MG63 (cell line): ENCODE measurements at regions not wholly inside any gene's neighbourhood (a gene's known extent, or its start where the extent isn't known, plus 50 kb on each side); places are given as distances from the start of the nearest gene placed in this dataset.

Experiments
- DNase-seq: peaks from one replicate; pipeline ENCODE4 v3.0.0-alpha.2; 2020
- H3K27me3 ChIP-seq: fragments of 250-450 bp; sonication (Bioruptor Pico); 2 replicates; pipeline ENCODE4 v1.5.1; 2020; ENCODE audit warnings: mild to moderate bottlenecking, moderate library complexity
- H3K36me3 ChIP-seq: fragments of 250-450 bp; sonication (Bioruptor Pico); 2 replicates; pipeline ENCODE4 v1.5.1; 2020; ENCODE audit warnings: mild to moderate bottlenecking, moderate library complexity
- H3K4me3 ChIP-seq: fragments of 250-450 bp; sonication (Bioruptor Pico); 2 replicates; pipeline ENCODE4 v1.5.1; 2020; ENCODE audit warnings: mild to moderate bottlenecking, moderate library complexity
- H3K9me3 ChIP-seq: fragments of 250-450 bp; sonication (Bioruptor Pico); 2 replicates; pipeline ENCODE4 v1.5.1; 2020; ENCODE audit warnings: mild to moderate bottlenecking, moderate library complexity

DNA sequence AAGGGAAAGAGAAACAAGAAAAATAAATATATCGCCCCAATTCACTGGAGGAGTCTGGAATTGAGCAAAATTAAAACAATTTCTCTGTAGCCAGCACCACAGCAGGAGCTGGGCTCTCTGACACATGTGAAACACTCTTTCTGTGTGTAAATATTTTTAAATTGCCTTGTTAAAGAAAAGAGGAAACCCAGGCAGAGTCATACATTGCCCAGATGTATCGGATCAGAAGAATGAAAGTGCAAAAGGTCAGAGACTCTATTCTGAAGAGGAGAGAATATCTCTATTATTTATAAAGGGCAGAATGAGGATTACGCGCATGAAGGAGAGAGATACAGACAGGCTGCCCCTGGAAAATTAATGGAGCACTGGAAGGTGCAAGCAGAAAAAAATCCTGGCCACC is 127.0 kb upstream of the MAN1A1 start:
- no peak for DNase-seq
- no peaks in the 10 kb centered on the region for H3K36me3 ChIP-seq
- no peak overlapping the region for H3K4me3 ChIP-seq
- no peaks in the 10 kb centered on the region for H3K27me3 ChIP-seq
- no peaks in the 10 kb centered on the region for H3K9me3 ChIP-seq

GRCh38 chr6:119476024-119476423 is 126.5 kb upstream of the MAN1A1 start:
- no peak for DNase-seq
- Histone ChIP-seq H3K27me3 (no peaks in the 10 kb centered on the region), H3K36me3 (no peaks in the 10 kb centered on the region), H3K9me3 (no peaks in the 10 kb centered on the region), H3K4me3 (no peak overlapping the region)

GRCh38 chr6:119470893-119471542 is 121.5 kb upstream of the MAN1A1 start:
- no peak for DNase-seq
- no peak overlapping the region for H3K4me3 ChIP-seq
- no peaks in the 10 kb centered on the region for H3K27me3 ChIP-seq
- no peaks in the 10 kb centered on the region for H3K36me3 ChIP-seq
- H3K9me3 ChIP-seq: no peaks in the 10 kb centered on the region

DNA sequence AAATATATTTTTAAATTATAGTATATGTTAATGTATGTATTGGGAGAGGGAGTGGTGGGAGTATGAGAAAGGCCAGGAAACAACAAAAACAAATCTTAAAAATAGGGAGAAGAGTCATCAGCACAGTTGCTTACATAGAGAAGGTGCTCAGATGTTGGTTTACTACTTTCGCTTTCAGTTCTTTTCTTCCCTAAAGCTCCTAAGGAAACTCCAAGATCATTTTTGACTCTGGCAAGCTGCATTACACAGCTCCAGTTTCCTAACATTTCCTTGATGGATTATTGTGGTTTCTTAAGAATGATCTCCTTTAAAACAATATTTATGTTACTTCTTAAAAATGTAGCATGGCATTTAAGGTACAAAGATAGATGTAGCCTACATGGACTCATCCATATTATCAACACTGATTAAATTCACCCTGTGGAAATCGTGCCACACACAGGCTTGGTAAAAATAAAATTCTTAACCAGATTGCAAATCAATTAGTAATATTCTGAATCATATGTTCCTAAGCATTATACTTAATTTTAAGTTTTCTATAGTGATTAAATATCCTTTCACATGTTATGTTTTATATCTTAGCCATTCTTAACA is 118.0 kb upstream of the MAN1A1 start:
- Histone ChIP-seq H3K9me3 (no peaks in the 10 kb centered on the region), H3K27me3 (no peaks in the 10 kb centered on the region), H3K36me3 (no peaks in the 10 kb centered on the region), H3K4me3 (peak overlapping the region; percentile 21; the same call in 1 of the 2 replicates)
- DNase-seq: no peak

GRCh38 chr6:119466226-119466625 is 116.7 kb upstream of the MAN1A1 start:
- Histone ChIP-seq H3K27me3 (no peaks in the 10 kb centered on the region), H3K36me3 (no peaks in the 10 kb centered on the region)
- no peak for DNase-seq

GRCh38 chr6:119463081-119463626 is 113.6 kb upstream of the MAN1A1 start:
- no peaks in the 10 kb centered on the region for H3K27me3 ChIP-seq
- no peak for DNase-seq
- H3K36me3 ChIP-seq: no peaks in the 10 kb centered on the region
- H3K4me3 ChIP-seq: no peak overlapping the region
- no peaks in the 10 kb centered on the region for H3K9me3 ChIP-seq

More at GRCh38 chr6:119466226-119466625, 116.7 kb upstream of the MAN1A1 start:
- Histone ChIP-seq H3K9me3 (no peaks in the 10 kb centered on the region), H3K4me3 (no peak overlapping the region)

- DNase-seq: no peak
- Histone ChIP-seq H3K36me3 (no peaks in the 10 kb centered on the region), H3K9me3 (no peaks in the 10 kb centered on the region), H3K27me3 (no peaks in the 10 kb centered on the region), H3K4me3 (no peak overlapping the region)
Measured at GRCh38 chr6:119461187-119461586, 111.6 kb upstream of the MAN1A1 start.

GRCh38 chr6:119459207-119459974 is 109.8 kb upstream of the MAN1A1 start:
- no peak for DNase-seq
- Histone ChIP-seq H3K4me3 (no peak overlapping the region), H3K36me3 (no peaks in the 10 kb centered on the region), H3K9me3 (no peaks in the 10 kb centered on the region), H3K27me3 (no peaks in the 10 kb centered on the region)

GRCh38 chr6:119454714-119455113 is 105.2 kb upstream of the MAN1A1 start:
- H3K27me3 ChIP-seq: no peaks in the 10 kb centered on the region
- DNase-seq: no peak
- H3K9me3 ChIP-seq: no peaks in the 10 kb centered on the region
- H3K36me3 ChIP-seq: no peaks in the 10 kb centered on the region
- no peak overlapping the region for H3K4me3 ChIP-seq

DNA sequence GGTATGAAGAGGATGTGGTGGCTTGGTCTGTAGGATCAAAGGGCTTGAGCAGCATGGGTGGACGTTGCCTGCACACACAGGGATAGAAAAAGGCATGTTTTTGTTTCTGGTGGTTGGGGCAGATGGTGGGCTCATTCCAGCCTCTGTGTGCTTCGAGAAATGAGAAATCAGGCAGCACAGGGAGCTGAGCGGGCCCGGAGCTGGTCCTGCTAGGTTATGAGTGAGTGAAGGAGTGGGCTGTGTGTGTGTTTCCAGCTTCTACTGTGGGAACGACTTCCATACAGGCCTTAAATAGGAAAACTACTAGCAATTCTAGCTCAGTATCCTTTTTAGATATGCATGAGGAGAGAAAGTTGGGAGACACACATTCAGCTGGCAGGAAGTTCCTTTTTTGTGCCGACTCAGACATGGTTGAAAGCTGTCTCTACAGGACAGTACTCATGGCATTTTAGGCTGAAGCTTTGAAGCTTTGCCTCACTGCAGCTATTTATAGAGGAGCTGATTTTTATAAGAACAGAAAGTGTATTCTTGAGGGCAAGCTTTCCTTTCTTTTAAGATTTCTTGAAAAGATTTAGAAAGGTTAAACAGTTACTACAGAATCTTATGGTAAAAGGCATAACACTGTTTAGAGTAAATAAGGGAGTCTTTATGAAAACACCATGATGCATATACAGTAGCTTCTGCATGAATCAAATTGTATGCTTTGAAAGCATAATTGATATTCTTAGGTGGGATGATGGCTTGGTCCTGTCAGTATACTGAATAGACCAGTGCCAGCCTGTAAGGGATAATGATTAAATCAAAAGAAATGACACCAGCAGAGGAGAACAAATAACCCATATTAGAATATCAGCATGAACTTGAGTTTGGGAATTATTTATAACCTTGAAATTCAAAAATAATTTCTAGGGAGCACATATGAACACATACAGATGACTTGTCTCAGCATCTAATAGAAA is 104.0 kb upstream of the MAN1A1 start:
- H3K4me3 ChIP-seq: no peak overlapping the region
- DNase-seq: no peak
- H3K36me3 ChIP-seq: no peaks in the 10 kb centered on the region
- no peaks in the 10 kb centered on the region for H3K27me3 ChIP-seq
- no peaks in the 10 kb centered on the region for H3K9me3 ChIP-seq

GRCh38 chr6:119449331-119450156 is 100.0 kb upstream of the MAN1A1 start:
- Histone ChIP-seq H3K4me3 (no peak overlapping the region), H3K36me3 (no peaks in the 10 kb centered on the region), H3K9me3 (no peaks in the 10 kb centered on the region), H3K27me3 (no peaks in the 10 kb centered on the region)
- DNase-seq: no peak

GRCh38 chr6:119447921-119448320 is 98.4 kb upstream of the MAN1A1 start:
- DNase-seq: no peak
- no peaks in the 10 kb centered on the region for H3K27me3 ChIP-seq
- no peak overlapping the region for H3K4me3 ChIP-seq
- H3K36me3 ChIP-seq: no peaks in the 10 kb centered on the region
- H3K9me3 ChIP-seq: no peaks in the 10 kb centered on the region

DNA sequence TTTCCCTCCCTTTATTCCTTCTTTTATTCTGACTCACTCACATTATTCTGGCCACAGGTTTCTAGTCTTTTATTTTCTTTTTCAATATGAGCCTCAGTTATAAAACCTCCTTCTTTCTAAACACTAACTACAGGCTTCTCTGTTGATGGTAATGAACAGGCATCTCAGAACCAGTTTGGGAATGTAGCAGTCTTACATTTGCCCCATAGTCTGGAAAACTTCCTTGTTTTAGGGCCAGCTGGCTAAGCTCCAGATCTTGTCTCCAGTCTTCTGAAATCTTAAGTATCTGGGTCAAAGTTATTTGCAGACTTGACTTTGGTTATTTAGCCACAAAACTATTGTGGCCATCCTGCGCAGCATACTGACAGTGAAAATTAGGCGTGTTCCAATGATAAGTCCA is 97.0 kb upstream of the MAN1A1 start:
- Histone ChIP-seq H3K9me3 (no peaks in the 10 kb centered on the region), H3K36me3 (no peaks in the 10 kb centered on the region), H3K27me3 (no peaks in the 10 kb centered on the region), H3K4me3 (no peak overlapping the region)
- peak; percentile 41 for DNase-seq

GRCh38 chr6:119446115-119446554 is 96.6 kb upstream of the MAN1A1 start:
- no peak overlapping the region for H3K4me3 ChIP-seq
- H3K36me3 ChIP-seq: no peaks in the 10 kb centered on the region
- no peak for DNase-seq
- no peaks in the 10 kb centered on the region for H3K27me3 ChIP-seq
- no peaks in the 10 kb centered on the region for H3K9me3 ChIP-seq

- Histone ChIP-seq H3K27me3 (no peaks in the 10 kb centered on the region), H3K36me3 (no peaks in the 10 kb centered on the region), H3K4me3 (no peak overlapping the region), H3K9me3 (no peaks in the 10 kb centered on the region)
- DNase-seq: no peak
Measured at GRCh38 chr6:119445666-119446065, 96.1 kb upstream of the MAN1A1 start.
